AG10803 (cell line): ENCODE measurements at regions not wholly inside any gene's neighbourhood (a gene's known extent, or its start where the extent isn't known, plus 50 kb on each side); places are given as distances from the start of the nearest gene placed in this dataset.

Experiments used
- DNase-seq: peaks from one replicate; pipeline ENCODE4 v3.0.0; 2010; ENCODE audit warnings: low read depth
- H3K4me3 ChIP-seq: 2 replicates; pipeline ENCODE4 v1.5.1; 2011; ENCODE audit warnings: mild to moderate bottlenecking, low read length, control low read depth
- TF ChIP-seq, protein P1 (sequence below): conservative IDR thresholded peaks from 2 replicates; pipeline ENCODE4 v1.5.1; 2011; ENCODE audit warnings: mild to moderate bottlenecking, low read length, control low read depth, inconsistent platforms

DNA sequence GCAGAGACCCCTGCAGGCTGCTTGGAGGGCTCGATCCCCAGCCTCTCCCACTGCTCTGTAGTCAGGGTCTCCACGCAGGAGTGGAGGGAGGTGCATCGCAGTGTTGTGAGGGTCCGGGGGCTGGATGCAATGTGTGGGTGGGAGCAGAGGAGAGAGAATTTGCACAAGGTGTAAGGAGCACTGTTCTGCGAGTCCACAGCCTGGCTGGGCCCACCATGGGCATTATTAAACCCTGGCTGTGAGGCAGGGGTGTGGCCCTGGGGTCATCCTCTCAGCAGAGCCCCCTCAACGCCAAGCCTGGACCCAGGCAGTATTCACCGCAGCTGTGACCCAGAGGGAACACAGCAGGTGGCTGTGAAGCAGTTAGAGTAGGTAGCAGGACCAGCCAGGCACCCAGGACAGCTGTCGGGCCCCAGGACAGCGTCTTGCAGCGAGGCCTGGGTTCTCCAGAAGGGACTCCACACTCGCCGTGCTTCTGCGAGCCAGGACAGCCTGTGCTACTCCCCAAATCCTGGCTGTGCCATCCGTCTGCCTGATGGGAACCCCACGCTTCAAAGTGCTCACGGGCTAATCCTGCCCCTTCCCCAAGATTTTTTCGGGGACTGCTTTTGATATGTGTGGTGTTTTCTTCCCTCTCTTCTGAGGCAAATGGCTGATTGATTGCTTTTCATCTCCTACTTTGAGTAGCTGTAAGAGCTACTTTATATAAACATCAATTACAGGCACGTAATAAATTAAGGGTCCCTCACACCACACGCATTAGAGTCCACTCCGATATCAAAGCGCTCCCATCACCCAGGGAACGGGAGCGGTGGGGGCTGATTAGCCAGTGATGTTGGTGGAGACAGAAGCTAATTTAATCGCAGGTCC, 100.9 kb upstream of the GSE1 start:
- no peak overlapping the region for H3K4me3 ChIP-seq
- DNase-seq: no peak
- TF ChIP-seq, protein P1, sequence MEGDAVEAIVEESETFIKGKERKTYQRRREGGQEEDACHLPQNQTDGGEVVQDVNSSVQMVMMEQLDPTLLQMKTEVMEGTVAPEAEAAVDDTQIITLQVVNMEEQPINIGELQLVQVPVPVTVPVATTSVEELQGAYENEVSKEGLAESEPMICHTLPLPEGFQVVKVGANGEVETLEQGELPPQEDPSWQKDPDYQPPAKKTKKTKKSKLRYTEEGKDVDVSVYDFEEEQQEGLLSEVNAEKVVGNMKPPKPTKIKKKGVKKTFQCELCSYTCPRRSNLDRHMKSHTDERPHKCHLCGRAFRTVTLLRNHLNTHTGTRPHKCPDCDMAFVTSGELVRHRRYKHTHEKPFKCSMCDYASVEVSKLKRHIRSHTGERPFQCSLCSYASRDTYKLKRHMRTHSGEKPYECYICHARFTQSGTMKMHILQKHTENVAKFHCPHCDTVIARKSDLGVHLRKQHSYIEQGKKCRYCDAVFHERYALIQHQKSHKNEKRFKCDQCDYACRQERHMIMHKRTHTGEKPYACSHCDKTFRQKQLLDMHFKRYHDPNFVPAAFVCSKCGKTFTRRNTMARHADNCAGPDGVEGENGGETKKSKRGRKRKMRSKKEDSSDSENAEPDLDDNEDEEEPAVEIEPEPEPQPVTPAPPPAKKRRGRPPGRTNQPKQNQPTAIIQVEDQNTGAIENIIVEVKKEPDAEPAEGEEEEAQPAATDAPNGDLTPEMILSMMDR: no peak

DNA sequence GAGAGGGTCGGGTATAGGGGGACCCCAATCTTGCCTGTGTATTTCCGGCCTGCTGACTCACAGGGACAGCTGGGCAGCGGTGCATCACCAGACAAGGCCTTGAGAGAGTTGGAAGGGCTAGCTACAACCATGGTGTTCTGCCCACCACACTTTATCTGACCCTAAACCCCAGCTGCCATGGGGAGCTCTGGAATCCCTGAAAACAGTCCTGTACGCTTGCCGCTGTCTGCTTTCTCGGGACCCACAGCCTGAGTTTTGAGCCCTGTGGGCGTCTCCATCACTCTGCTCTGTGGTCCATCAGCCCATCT, 100.4 kb upstream of the GSE1 start:
- TF ChIP-seq, protein P1: no peak
- H3K4me3 ChIP-seq: no peak overlapping the region
- no peak for DNase-seq

DNA sequence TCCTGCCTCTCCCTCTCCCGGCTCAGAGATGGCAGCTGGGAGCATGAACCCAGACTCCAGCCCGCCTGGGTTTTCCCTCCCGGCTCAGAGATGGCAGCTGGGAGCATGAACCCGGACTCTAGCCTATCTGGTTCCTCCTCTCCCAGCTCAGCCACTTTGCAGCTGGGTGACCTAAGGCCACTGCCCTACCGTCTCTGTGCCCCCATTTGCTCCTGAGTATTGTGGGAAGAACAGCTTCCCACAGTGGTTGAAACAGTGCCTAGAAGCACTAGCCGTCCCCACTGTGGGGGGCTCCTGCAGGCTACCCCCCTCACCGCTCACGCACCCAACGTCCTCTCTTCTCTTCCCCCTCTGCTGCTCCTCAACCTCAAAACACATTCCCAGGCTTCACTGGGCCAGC, 99.9 kb upstream of the GSE1 start:
- TF ChIP-seq, protein P1: no peak

DNA sequence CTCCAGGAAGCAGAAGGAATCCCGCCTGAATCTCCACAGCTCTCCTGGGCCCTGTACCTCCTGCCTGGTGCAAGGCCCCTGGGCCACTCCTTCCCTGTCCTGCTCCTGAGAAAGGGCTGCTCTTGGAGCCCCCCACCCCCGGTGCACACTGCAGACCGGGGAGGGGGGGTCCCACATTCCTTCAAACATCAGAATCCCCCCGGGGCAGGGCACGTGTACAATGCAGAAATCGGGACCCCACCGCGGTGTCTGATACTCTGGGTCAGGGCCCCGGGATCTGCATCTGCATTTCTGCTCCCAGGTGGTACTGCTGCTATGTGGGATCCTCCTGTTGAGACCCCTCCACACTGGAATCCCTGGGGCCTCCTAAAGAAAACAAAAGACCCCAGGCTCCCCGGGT, 99.5 kb upstream of the GSE1 start:
- TF ChIP-seq, protein P1: no peak
- DNase-seq: no peak
- H3K4me3 ChIP-seq: no peak overlapping the region

More for the DNA sequence above, 99.9 kb upstream of the GSE1 start:
- no peak for DNase-seq
- no peak overlapping the region for H3K4me3 ChIP-seq

DNA sequence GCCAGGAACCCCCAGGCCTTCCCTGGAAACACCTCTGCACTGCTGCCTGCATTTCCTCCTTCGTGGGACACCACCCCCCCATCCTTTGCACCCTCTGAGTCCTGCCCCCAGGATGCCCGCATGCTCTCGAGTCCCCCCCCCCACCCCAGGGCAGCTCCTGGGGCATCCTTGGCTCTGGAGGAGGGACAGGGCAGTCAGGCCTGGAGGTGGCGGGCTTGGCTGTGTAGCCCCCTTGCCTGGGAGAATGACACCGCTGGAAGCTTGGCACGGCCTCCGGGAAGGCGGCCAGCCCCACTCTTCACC, 98.9 kb upstream of the GSE1 start:
- no peak overlapping the region for H3K4me3 ChIP-seq
- DNase-seq: no peak
- TF ChIP-seq, protein P1: no peak

DNA sequence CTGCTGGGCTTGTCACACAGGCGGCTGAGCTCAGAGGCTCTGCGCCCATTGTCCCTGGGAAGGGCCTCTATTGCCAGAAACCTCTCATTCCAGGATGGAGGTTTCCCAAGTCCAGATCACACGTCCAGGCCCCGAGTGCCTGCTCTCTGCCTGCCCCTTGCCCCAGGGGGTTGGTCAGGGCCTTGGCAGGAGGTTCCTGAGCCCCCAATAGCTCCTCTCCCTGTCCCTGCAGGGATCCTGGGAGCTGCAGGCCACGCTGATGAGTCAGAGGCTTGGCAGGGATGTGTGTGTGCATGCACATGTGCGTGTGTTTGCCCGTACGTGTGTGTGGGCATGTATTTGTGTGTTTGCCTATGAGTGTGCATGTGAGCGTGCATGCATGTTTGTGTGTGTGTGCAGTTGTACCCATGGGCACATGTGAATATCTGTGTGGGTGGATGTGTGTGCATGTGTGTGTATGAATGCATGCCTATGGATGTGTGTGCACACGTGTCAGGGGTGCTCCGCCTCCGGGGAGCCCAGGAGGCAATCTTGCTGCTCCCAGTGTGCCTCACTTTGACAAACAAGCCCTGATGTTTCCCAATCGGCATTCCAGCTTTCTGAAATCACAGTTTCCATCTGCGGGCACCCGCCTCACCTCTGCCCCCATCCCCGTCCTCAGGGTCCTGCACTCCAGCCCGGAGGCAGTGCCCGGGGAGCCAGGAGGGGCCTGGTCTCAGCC, 98.4 kb upstream of the GSE1 start:
- DNase-seq: peak; percentile 96
- TF ChIP-seq, protein P1: peak; percentile 28; the same call in 1 of the 2 replicates
- peak overlapping the region; percentile 49 for H3K4me3 ChIP-seq

DNA sequence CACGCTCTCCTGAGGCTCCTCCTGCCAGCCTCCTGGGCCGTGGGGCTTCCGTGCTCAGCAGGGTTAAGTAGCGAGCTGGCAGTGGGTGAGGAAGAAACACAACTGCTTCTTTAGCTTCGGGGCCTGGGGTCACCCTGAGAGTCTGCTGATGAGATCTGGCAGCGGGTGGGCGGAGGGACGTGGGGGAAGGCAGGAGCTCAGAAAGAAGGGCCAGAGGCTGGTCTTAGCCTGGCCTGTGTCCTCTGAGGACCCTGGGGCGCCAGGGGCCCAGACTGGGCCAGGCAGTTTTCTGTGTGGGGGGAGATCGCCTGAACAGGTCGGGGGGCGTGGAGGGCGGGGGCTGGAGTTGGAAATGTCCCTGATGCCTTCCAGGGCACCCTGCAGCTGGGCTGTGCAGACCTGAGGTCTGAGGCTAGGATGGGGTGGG, 97.8 kb upstream of the GSE1 start:
- H3K4me3 ChIP-seq: peak overlapping the region; percentile 49
- DNase-seq: no peak
- TF ChIP-seq, protein P1: no peak
